AG04450 (cell line): ENCODE measurements at regions not wholly inside any gene's neighbourhood (a gene's known extent, or its start where the extent isn't known, plus 50 kb on each side); places are given as distances from the start of the nearest gene placed in this dataset.

Experiments
- CTCF ChIA-PET: fragments of 300-600, 350-600 bp; formaldehyde crosslinking; extraction: SDS; loops from one replicate; lab custom pipeline; 2022; ENCODE audit warnings: antibody characterized with exemption, inconsistent platforms; lab: Charles Lee
- POLR2A ChIA-PET: fragments of 350-600 bp; formaldehyde crosslinking; extraction: SDS; loops from one replicate; lab custom pipeline; 2021; ENCODE audit warnings: antibody characterized with exemption, inconsistent platforms; lab: Yijun Ruan, JAX
- DNase-seq: peaks from one replicate; pipeline ENCODE4 v3.0.0-alpha.2; 2011; ENCODE audit warnings: low read depth, low spot score
- H3K27ac ChIP-seq: one replicate; pipeline ENCODE4 v1.5.1; 2012; ENCODE audit warnings: low read depth, low read length, control low read depth
- H3K27me3 ChIP-seq: one replicate; pipeline ENCODE4 v1.6.0; 2012; ENCODE audit warnings: low read length; ENCODE audit not compliant: control insufficient read depth, insufficient read depth
- H3K4me3 ChIP-seq: 2 replicates; pipeline ENCODE4 v1.5.1; 2011; ENCODE audit warnings: mild to moderate bottlenecking, low read depth, low read length, control low read depth
- H3K9me3 ChIP-seq: 2 replicates; pipeline ENCODE4 v1.5.1; 2012; ENCODE audit warnings: low read length; ENCODE audit not compliant: control insufficient read depth, insufficient read depth
- TF ChIP-seq, protein P1 (sequence below): IDR thresholded peaks from 2 replicates; pipeline ENCODE4 v1.5.1; 2011; ENCODE audit warnings: low read depth, low read length, control low read depth, inconsistent platforms

DNA sequence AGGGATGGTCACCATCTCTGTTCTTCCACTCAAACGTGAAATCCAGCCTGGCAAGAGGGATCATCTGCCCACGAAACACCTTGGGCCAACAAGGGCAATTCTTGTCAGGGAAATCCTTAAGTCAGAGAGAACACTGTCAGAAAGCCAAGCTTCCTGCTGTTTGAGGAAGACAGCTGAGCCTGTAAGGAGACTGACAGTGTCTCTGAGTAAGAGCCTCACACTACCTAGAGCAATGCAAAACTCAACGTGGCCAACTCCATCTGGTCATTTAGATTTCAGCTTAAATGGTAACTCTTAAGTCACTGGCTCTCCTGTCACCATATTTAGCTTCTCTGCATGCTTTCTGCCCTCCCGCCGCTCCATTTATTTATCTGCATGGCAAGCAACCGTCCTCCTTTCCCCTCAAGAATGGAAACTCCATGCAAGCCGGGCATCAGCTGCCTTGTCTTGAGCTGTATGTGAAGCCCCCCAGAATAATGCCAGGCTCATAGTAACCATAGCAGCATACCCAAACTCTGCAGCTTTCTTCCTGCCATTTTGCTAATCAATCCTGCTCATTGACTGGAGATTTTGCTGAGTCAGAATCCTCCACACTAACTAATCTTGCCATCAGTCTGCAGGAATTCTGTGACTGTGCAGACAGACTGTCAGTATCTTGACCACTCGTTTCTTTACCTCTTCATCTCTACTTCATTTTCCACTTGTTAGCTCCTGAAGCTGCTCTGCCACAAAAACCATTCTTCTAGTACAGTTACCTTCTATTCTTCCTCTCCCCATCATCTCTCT, 159.8 kb downstream of the IRS2 start:
- H3K4me3 ChIP-seq: no peak overlapping the region
- H3K9me3 ChIP-seq: no peaks in the 10 kb centered on the region
- no peak for DNase-seq
- H3K27me3 ChIP-seq: no peaks in the 10 kb centered on the region
- ChIA-PET POLR2A (no interaction called here), CTCF (no interaction called here)
- TF ChIP-seq, protein P1, sequence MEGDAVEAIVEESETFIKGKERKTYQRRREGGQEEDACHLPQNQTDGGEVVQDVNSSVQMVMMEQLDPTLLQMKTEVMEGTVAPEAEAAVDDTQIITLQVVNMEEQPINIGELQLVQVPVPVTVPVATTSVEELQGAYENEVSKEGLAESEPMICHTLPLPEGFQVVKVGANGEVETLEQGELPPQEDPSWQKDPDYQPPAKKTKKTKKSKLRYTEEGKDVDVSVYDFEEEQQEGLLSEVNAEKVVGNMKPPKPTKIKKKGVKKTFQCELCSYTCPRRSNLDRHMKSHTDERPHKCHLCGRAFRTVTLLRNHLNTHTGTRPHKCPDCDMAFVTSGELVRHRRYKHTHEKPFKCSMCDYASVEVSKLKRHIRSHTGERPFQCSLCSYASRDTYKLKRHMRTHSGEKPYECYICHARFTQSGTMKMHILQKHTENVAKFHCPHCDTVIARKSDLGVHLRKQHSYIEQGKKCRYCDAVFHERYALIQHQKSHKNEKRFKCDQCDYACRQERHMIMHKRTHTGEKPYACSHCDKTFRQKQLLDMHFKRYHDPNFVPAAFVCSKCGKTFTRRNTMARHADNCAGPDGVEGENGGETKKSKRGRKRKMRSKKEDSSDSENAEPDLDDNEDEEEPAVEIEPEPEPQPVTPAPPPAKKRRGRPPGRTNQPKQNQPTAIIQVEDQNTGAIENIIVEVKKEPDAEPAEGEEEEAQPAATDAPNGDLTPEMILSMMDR: no peak
- no peak overlapping the region for H3K27ac ChIP-seq

DNA sequence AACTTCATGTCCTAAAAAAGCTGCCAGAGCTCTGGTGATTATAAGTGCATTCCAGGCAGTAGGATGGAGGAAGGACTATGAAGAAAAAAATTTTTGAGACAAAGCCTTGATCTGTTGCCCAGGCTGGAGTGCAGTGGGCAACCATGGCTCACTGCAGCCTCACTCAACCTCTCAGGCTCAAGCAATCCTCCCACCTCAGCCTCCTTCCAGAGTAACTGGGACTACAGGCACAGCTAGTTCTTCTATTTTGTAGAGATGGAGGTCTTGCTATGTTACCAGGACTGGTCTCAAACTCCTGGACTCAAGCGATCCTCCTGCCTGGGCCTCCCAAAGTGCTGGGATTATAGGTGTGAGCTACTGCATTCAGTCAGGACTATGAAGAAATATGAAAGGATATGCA, 161.2 kb downstream of the IRS2 start:
- no peak overlapping the region for H3K4me3 ChIP-seq
- TF ChIP-seq, protein P1: no peak
- no peak overlapping the region for H3K27ac ChIP-seq
- no peaks in the 10 kb centered on the region for H3K27me3 ChIP-seq
- DNase-seq: no peak
- POLR2A ChIA-PET: no interaction called here
- H3K9me3 ChIP-seq: no peaks in the 10 kb centered on the region
- CTCF ChIA-PET: no interaction called here

DNA sequence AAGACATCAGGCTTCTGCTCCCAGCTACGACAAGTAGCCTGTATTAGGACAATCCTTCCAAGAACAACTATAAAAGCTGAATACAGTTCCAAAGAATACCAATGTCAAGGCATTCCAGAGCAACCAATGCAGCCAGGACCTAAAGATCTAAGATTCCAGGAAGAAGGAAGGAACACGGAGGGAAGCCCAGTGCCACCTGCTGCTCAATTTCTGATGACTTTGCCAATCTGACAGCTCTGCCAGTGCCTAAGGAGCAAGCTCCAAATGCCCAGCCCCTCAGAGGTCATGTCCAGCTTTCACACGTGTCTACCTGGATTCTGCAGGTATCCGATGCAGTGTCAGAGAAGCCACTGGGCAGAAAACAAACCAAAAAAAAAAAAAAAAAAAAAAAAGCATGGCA, 164.4 kb downstream of the IRS2 start:
- TF ChIP-seq, protein P1: no peak
- no peak overlapping the region for H3K4me3 ChIP-seq
- DNase-seq: no peak
- ChIA-PET CTCF (no interaction called here), POLR2A (no interaction called here)
- peaks cover 2% of the 10 kb centered on the region for H3K27me3 ChIP-seq
- H3K27ac ChIP-seq: no peak overlapping the region
- H3K9me3 ChIP-seq: no peaks in the 10 kb centered on the region

DNA sequence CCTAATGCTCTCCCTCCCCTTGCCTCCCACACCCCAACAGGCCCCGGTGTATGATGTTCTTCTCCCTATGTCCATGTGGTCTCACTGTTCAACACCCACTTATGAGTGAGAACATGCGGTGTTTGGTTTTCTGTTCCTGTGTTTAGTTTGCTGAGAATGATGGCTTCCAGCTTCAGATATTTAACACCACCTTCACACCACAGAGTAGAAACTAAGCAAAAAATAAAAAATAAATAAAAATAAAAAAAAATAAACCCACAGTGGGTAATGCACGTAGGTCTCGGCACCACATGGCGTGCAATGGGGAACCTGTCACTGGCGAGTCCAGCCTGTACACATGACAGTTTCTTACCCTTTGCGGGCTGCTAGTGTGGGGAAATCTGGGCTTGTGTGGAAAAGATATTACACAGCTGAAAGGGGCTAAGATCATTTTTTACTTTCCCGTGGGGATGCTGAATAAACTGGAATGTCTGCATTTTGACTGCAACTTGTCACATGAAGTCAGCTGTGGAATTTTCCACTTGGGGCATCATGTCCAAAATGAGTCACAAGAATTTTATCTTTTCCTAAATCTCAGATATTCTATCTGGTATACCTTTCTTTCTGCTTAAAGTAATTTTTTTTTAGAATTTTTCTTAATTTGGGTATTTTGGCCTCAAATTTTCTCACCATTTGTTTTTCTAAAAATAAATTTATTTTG, 170.5 kb downstream of the IRS2 start:
- H3K9me3 ChIP-seq: no peaks in the 10 kb centered on the region
- CTCF ChIA-PET: no interaction called here
- POLR2A ChIA-PET: no interaction called here
- no peak overlapping the region for H3K4me3 ChIP-seq
- peaks cover 5% of the 10 kb centered on the region for H3K27me3 ChIP-seq
- H3K27ac ChIP-seq: no peak overlapping the region
- DNase-seq: no peak
- TF ChIP-seq, protein P1: no peak
